Cortex of kidney (tissue), 1 donor: ENCODE measurements at regions not wholly inside any gene's neighbourhood (a gene's known extent, or its start where the extent isn't known, plus 50 kb on each side); places are given as distances from the start of the nearest gene placed in this dataset.
"Not testable (repeated sequence)": the region's sequence is repeated elsewhere in the genome, so short reads cannot be mapped to it uniquely, and the experiment has no call there.

Source experiments
- DNase-seq: peaks from one replicate; lab custom pipeline; 2025; lab: John Stamatoyannopoulos, UW

DNA sequence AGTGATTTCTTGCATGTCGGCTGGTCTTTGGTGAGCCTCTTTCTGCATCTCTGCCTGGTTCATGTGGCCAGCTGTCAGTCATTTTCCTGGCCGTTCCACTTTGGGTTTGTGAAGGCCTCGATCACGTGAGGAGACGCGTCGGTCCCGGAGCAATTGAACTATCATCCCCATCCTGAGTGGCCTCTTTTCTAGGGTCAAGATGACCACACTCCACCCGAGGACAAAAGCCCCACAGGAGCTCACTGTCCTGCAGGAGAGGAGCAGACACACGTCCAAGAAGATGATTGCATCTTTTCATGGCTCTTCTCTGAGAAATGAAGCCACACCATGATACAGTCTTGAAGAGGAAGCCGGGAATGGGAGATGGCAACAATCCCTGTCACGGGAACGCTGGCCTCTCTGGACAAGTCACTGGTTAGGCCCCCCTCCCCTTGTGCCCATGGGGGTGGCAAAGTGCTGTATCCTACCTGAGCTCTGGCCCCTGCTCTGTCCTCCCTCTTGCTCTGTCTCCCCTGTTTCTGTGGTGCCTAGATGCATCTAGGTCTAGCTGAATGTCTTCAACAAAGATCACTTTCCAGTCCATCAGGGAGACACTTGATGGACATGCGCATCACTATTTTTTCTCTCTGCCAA is 291.4 kb upstream of the ZNF337 start:
- DNase-seq = not testable (repeated sequence)

GRCh38 chr20:25987073-25987927 is 290.6 kb upstream of the ZNF337 start:
- DNase-seq = no peak

DNA sequence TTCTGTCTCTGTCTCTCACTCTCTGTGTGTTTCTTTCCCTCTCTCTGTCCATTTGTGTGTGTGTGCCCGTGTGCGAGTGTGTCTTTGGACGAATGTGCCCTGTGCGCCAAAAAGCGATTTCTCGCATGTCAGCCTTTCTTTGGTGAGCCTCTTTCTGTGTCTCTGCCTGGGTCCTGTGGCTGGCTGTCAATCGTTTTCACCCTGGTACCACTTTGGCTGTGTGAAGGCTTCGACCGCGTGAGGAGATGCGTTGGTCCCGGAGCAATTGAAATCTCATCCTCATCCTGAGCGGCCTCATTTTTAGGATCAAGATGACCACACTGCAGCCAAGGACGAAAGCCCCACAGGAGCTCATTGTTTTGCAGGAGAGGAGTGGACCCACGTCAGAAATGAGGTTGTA is 288.9 kb upstream of the ZNF337 start:
- no peak for DNase-seq

DNA sequence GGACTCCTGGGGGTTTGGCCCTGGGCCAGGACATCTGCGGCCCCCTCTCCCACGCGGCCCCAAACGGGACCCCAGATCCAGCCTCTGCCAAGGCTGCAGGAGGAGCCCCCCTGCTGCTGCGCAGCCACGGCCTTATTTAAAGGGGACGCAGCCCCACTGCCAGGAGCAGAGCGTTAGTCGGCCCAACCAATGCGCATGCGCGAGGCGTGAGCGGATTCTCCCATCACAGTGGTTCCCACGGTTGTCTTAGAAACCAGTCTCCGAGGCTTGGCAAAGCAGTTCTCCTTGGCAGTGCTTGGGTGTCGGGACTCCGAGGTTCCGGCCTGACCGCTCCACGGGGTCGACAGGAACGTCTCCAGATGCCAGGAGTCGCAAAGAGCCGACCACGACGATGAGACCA is 288.3 kb upstream of the ZNF337 start:
- no peak for DNase-seq

DNA sequence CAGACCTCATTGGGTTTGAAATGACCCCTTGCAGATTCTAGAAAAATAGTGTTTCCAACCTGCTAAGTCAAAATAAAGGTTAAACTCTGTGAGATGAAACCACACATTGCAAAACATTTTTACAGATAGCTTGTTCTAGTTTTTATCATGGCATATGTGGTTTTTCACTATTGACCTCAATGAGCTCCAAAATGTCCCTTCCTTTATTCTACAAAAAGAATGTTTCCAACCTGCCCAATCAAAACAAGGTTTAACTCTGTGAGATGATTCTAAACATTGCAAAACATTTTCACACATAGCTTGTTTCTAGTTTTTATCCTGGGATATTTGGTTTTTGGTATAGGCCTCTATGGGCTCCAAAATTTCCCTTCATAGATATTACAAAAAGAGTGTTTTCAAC is 286.0 kb upstream of the ZNF337 start:
- not testable (repeated sequence) for DNase-seq

DNA sequence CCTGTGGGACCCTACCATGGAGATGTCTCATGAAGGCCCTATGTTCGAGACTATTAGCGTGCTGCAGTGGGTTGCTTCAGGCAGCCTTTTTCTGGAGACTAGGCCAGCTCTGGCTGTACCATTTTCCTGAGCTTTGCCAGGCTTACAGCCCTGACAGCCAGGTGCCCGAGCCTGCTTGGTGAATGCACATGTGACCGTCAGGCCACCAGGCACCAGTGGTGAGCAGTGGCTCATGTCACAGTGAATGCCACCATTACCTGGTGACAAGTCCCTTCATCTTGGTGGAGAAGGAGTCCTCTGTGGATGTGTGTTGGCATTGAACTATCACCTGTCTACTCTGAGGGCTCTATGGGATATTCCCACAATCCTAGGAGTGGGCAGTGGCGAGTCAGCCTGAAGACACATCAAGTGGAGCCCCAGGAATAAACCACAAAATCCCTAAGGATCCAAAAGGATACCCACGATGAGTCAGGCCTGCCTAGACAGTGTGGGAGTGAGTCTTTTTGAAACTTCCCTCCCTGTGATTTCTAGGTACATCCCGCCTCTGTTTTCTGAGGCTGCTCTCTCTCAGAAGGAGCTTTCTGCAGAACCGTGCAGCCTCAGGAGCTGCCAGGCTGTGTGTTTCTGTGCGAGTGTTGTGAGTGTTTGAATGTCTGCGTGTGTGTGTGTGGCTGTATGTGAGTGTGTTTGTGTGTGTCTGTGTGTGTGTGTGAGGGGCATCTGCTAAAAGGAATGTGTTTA is 282.0 kb upstream of the ZNF337 start:
- not testable (repeated sequence) for DNase-seq

GRCh38 chr20:25975816-25976215 is 279.2 kb upstream of the ZNF337 start:
- DNase-seq = not testable (repeated sequence)

GRCh38 chr20:25965203-25965602 is 268.6 kb upstream of the ZNF337 start:
- DNase-seq = not testable (repeated sequence)

GRCh38 chr20:25953876-25954275 is 257.2 kb upstream of the ZNF337 start:
- DNase-seq = not testable (repeated sequence)

GRCh38 chr20:25935230-25935629 is 238.6 kb upstream of the ZNF337 start:
- DNase-seq = not testable (repeated sequence)

DNA sequence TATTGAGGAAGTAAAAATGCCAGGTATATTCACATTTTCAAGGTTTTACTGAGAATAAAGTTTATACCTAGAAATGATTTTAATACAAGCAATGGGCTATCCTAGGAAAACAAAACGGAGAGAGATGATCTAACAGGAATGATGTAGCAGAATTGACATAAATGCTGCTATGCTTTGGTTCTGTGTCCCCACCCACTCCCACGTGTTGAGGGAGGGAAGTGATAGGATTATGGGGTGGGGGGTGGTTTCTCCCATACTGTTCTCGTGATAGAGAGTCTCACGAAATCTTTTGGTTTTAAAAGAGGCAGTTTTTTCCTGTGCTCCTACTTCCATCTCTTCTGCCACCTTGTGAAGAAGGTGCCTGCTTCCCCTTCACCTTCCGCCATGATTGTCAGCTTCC is 236.2 kb upstream of the ZNF337 start:
- not testable (repeated sequence) for DNase-seq

DNA sequence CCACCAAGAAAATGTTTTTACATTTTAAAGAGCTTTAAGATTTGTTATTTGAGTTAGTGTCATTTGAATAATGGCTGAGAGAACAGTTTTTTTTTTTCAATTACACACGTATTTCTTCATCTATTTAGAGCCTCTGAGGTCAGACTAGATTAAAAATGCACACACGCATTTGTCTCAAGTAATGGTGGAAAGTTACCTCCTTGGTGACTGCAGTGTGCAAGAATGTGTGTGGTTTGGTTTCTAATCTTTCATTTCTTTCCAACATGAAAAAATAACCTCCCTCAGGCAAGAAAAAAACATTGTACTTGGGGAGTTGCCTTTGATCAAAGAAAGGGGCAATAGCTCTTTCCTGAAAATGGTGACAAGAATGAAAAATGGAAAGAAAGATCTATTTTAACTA is 235.5 kb upstream of the ZNF337 start:
- DNase-seq = not testable (repeated sequence)

- not testable (repeated sequence) for DNase-seq
These were observed 205.7 kb upstream of the ZNF337 start for GRCh38 chr20:25902321-25902720.

- not testable (repeated sequence) for DNase-seq
These were observed 202.0 kb upstream of the ZNF337 start for GRCh38 chr20:25898663-25899062.

- not testable (repeated sequence) for DNase-seq
These were observed 182.4 kb upstream of the ZNF337 start for GRCh38 chr20:25879096-25879495.

GRCh38 chr20:25868650-25868979 is 172.0 kb upstream of the ZNF337 start:
- not testable (repeated sequence) for DNase-seq

DNA sequence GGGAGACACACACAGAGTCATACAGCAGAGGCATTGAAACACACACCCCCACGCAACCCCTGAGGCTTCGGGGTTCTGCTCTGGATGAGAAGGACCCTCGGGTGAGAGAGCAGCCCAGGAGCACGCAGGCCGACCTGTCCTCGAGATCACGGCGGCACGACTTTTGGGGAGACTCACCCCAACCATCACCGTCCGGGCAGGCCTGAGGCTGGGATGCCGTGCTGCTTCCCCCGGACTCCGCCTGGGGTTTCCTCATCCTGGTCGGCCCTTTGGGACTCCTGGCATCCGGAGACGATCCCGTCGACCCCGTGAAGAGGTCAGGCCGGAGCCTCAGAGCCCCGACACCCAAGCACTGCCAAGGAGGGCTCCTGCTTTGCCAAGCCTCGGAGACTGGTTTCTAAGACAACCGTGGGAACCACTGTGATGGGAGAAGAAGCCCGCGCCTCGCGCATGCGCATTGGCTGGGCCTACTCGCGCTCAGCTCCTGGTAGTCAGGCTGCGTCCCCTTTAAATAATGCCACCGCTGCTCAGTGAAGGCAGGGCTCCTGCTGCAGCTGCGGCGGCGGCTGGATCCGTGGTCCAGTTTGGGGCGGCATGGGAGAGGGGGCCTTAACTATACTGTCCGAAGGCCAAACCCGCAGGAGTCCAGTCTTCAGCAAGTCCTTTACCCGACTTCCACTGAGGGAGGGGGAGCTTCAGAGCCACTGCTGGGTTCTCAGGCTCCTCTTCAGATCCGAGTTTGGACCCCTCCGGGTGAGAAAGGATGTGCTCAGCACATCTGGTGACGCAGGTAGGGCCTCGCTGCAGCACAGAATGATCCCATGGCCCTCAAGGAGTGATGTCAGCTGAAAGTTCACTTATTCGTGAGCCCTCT is 171.4 kb upstream of the ZNF337 start:
- peak; percentile 13 for DNase-seq

- DNase-seq = not testable (repeated sequence)
These were observed 170.5 kb upstream of the ZNF337 start for GRCh38 chr20:25867015-25867775.

- peak; percentile 14 for DNase-seq
These were observed 169.3 kb upstream of the ZNF337 start for GRCh38 chr20:25865715-25866656.
